Body of pancreas (tissue), 4 donors: ENCODE measurements at regions not wholly inside any gene's neighbourhood (a gene's known extent, or its start where the extent isn't known, plus 50 kb on each side); places are given as distances from the start of the nearest gene placed in this dataset.

Experiments
- POLR2A ChIP-seq, 3 donors: fragments of 450-650 bp; IDR thresholded peaks; one replicate each; pipeline ENCODE4 v1.6.1; 2016; ENCODE audit warnings: antibody characterized with exemption in 3 of 3, mild to moderate bottlenecking in 2 of 3
- TF ChIP-seq, protein P1 (sequence below), 7 experiments: fragments of 450-650 bp in 4 of 7; fragments of 200-600 bp in 3 of 7; sonication (generic) in 3 of 7; IDR thresholded peaks; one replicate each; pipeline ENCODE4 v1.5.1; 2016 to 2019; ENCODE audit warnings: antibody characterized with exemption in 7 of 7

DNA sequence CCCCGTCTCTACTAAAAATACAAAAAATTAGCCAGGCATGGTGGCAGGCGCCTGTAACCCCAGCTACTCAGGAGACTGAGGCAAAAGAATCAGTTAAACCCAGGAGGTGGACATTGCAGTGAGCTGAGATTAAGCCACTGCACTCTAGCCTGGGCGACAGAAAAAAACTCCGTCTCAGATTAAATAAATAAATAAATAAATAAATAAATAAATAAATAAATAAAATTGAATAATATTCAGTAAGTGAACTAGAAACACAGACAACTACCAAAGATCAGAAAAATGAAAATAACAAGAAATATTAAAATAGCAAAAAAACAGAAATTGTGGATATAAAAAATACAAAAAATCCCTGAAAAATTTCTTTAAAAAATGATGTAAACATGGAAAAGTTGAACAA lies 172.4 kb downstream of the ZNF486 start:
- TF ChIP-seq, protein P1, sequence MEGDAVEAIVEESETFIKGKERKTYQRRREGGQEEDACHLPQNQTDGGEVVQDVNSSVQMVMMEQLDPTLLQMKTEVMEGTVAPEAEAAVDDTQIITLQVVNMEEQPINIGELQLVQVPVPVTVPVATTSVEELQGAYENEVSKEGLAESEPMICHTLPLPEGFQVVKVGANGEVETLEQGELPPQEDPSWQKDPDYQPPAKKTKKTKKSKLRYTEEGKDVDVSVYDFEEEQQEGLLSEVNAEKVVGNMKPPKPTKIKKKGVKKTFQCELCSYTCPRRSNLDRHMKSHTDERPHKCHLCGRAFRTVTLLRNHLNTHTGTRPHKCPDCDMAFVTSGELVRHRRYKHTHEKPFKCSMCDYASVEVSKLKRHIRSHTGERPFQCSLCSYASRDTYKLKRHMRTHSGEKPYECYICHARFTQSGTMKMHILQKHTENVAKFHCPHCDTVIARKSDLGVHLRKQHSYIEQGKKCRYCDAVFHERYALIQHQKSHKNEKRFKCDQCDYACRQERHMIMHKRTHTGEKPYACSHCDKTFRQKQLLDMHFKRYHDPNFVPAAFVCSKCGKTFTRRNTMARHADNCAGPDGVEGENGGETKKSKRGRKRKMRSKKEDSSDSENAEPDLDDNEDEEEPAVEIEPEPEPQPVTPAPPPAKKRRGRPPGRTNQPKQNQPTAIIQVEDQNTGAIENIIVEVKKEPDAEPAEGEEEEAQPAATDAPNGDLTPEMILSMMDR (IDR thresholded peaks at IDR 0.05): no peak
- no peak for TF ChIP-seq POLR2A (IDR thresholded peaks at IDR 0.05)
